SU-DHL-6 (cell line): ENCODE measurements at regions not wholly inside any gene's neighbourhood (a gene's known extent, or its start where the extent isn't known, plus 50 kb on each side); places are given as distances from the start of the nearest gene placed in this dataset.

Experiments used
- H2AFZ ChIP-seq: fragments of 200-600 bp; sonication (generic); 2 replicates; pipeline ENCODE4 v1.6.1; 2014; ENCODE audit warnings: low read depth, mild to moderate bottlenecking, moderate library complexity, mixed read lengths, antibody characterized with exemption, low read length; ENCODE audit not compliant: severe bottlenecking
- H3F3A ChIP-seq: fragments of 200-600 bp; shearing (Covaris generic); 2 replicates; pipeline ENCODE4 v1.6.0; 2016; ENCODE audit warnings: antibody characterized with exemption, mild to moderate bottlenecking; ENCODE audit not compliant: insufficient read depth
- H3K27ac ChIP-seq: fragments of 200-600 bp; sonication (generic); 2 replicates; pipeline ENCODE4 v1.5.1; 2016; ENCODE audit warnings: low read depth, mild to moderate bottlenecking, low read length, moderate library complexity, mixed read lengths
- H3K27me3 ChIP-seq: fragments of 200-600 bp; sonication (generic), shearing (Covaris generic); 2 replicates; pipeline ENCODE4 v1.6.0; 2014; ENCODE audit warnings: mild to moderate bottlenecking, low read length
- H3K36me3 ChIP-seq: fragments of 200-600 bp; sonication (generic); 2 replicates; pipeline ENCODE4 v1.6.1; 2014; ENCODE audit warnings: mild to moderate bottlenecking, low read length, mixed read lengths
- H3K4me2 ChIP-seq: fragments of 300-600, 200-600 bp; shearing (Covaris generic), sonication (generic); 2 replicates; pipeline ENCODE4 v1.6.0; 2014; ENCODE audit warnings: low read length, low read depth, mild to moderate bottlenecking; ENCODE audit not compliant: poor library complexity, severe bottlenecking
- H3K4me3 ChIP-seq: fragments of 200-600 bp; sonication (generic); 2 replicates; pipeline ENCODE4 v1.5.1; 2014; ENCODE audit warnings: antibody characterized with exemption, low read length, mild to moderate bottlenecking, mixed read lengths; ENCODE audit not compliant: insufficient read depth, poor library complexity, severe bottlenecking
- H3K79me2 ChIP-seq: fragments of 200-600 bp; sonication (generic); 2 replicates; pipeline ENCODE4 v1.6.1; 2014; ENCODE audit warnings: mild to moderate bottlenecking, low read length, moderate library complexity; ENCODE audit not compliant: insufficient read depth
- H3K9ac ChIP-seq: fragments of 200-600 bp; sonication (generic); 2 replicates; pipeline ENCODE4 v1.7.0; 2014; ENCODE audit warnings: mild to moderate bottlenecking, low read length
- H3K9me2 ChIP-seq: fragments of 200-600 bp; sonication (generic); replicated peaks from 2 replicates; pipeline ENCODE4 v1.6.1; 2014; ENCODE audit warnings: low read length; ENCODE audit not compliant: insufficient read depth
- H3K9me3 ChIP-seq: fragments of 200-600 bp; sonication (generic); 2 replicates; pipeline ENCODE4 v1.6.1; 2014; ENCODE audit warnings: low read length, mixed read lengths; ENCODE audit not compliant: insufficient read depth
- H4K20me1 ChIP-seq: fragments of 200-600 bp; sonication (generic); 2 replicates; pipeline ENCODE4 v1.6.1; 2014; ENCODE audit warnings: low read depth, mild to moderate bottlenecking, antibody characterized with exemption, low read length, moderate library complexity, mixed read lengths
- EZH2phosphoT487 ChIP-seq: fragments of 200-600 bp; sonication (generic), shearing (Covaris generic); conservative IDR thresholded peaks from 2 replicates; pipeline ENCODE4 v1.6.1; 2018; ENCODE audit warnings: mild to moderate bottlenecking, antibody characterized with exemption, low read length, moderate library complexity, mixed read lengths
- TF ChIP-seq, protein P1 (sequence below): fragments of 200-600 bp; sonication (generic); IDR thresholded peaks from one replicate; pipeline ENCODE4 v1.5.1; 2017; ENCODE audit warnings: antibody characterized with exemption, mild to moderate bottlenecking, low read length, moderate library complexity; ENCODE audit not compliant: insufficient read depth, poor library complexity, severe bottlenecking

DNA sequence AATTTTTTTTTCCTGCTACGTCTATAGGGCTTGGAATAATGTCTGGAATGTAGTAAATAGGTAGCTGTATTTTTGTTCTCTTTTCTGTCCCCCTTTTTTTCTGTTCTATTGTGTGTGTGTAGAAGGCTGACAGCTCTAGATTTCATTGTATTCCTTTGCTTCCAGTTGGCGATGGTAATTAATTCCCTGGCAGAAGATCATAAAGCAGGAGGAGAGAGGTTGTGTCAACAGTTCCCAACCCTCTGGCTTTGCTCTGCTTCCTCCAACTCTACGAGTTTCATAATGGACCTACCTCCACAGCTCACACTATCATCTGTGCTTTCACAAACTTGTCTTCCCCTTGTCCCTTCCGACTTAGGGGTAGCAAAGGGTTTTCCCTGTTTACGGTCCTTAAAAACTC lies 117.9 kb upstream of the CDH18 start:
- no peaks in the 10 kb centered on the region for H3K79me2 ChIP-seq
- H3K4me3 ChIP-seq, result no peak overlapping the region
- H3K27ac ChIP-seq, result no peak overlapping the region
- H3K9ac ChIP-seq, result no peak overlapping the region
- H3K9me3 ChIP-seq, result no peaks in the 10 kb centered on the region
- TF ChIP-seq, protein P1, sequence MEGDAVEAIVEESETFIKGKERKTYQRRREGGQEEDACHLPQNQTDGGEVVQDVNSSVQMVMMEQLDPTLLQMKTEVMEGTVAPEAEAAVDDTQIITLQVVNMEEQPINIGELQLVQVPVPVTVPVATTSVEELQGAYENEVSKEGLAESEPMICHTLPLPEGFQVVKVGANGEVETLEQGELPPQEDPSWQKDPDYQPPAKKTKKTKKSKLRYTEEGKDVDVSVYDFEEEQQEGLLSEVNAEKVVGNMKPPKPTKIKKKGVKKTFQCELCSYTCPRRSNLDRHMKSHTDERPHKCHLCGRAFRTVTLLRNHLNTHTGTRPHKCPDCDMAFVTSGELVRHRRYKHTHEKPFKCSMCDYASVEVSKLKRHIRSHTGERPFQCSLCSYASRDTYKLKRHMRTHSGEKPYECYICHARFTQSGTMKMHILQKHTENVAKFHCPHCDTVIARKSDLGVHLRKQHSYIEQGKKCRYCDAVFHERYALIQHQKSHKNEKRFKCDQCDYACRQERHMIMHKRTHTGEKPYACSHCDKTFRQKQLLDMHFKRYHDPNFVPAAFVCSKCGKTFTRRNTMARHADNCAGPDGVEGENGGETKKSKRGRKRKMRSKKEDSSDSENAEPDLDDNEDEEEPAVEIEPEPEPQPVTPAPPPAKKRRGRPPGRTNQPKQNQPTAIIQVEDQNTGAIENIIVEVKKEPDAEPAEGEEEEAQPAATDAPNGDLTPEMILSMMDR, result no peak
- TF ChIP-seq EZH2phosphoT487, result no peak
- no peaks in the 10 kb centered on the region for H3K36me3 ChIP-seq
- peak overlapping the region; percentile 12 for H2AFZ ChIP-seq
- H4K20me1 ChIP-seq, result no peaks in the 10 kb centered on the region
- H3K9me2 ChIP-seq, result no peaks in the 10 kb centered on the region
- no peaks in the 10 kb centered on the region for H3F3A ChIP-seq
- no peaks in the 10 kb centered on the region for H3K27me3 ChIP-seq
- H3K4me2 ChIP-seq, result no peak overlapping the region

DNA sequence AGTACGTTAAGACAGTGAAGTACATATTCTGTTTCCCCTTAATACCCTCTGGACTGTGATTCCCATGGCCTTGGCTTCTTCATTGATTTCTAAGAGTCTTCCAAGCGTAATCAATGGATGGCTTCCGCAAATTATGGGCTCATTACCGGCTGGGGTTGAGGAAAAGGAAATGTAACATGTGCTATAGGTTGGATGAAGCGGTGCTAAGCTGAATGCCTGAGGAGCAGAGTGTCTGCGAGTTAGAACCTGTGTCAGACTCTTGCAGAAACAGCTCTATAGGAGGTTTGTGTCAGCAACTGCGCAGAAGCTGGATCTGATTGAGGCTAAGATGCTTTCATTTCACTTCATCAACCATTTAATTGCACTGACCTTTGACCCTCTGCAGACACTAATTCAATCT lies 114.3 kb upstream of the CDH18 start:
- no peaks in the 10 kb centered on the region for H3K9me3 ChIP-seq
- H3K9me2 ChIP-seq, result no peaks in the 10 kb centered on the region
- no peaks in the 10 kb centered on the region for H4K20me1 ChIP-seq
- peak overlapping the region; percentile 14 for H2AFZ ChIP-seq
- no peak overlapping the region for H3K27ac ChIP-seq
- H3K27me3 ChIP-seq, result no peaks in the 10 kb centered on the region
- no peak overlapping the region for H3K9ac ChIP-seq
- H3K4me3 ChIP-seq, result no peak overlapping the region
- H3F3A ChIP-seq, result no peaks in the 10 kb centered on the region
- no peaks in the 10 kb centered on the region for H3K79me2 ChIP-seq
- TF ChIP-seq EZH2phosphoT487, result no peak
- TF ChIP-seq, protein P1, result no peak
- no peak overlapping the region for H3K4me2 ChIP-seq
- no peaks in the 10 kb centered on the region for H3K36me3 ChIP-seq

DNA sequence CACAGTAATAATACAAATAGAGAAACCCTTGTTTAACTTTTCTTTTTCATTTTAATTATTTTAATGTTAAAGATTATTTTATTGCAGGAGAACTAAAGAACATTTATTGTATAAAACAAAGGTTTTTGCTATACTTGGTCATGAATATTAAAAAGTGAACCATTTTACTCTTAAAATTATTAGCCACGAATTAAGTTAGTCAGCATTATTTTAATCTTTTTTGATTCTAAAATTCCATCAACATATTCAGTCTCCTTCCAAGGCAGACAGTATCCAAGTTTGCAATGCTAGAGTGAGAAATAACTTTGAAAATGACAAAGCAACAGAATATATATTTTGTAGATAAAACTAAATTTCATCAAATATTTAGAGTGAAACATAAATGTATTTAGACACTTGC lies 110.7 kb upstream of the CDH18 start:
- H4K20me1 ChIP-seq, result no peaks in the 10 kb centered on the region
- no peaks in the 10 kb centered on the region for H3F3A ChIP-seq
- no peaks in the 10 kb centered on the region for H3K9me3 ChIP-seq
- no peak for TF ChIP-seq EZH2phosphoT487
- TF ChIP-seq, protein P1, result no peak
- H3K79me2 ChIP-seq, result no peaks in the 10 kb centered on the region
- peak overlapping the region; percentile 22 for H2AFZ ChIP-seq
- H3K36me3 ChIP-seq, result no peaks in the 10 kb centered on the region; the same call in 1 of the 2 replicates
- no peak overlapping the region for H3K4me3 ChIP-seq
- H3K9me2 ChIP-seq, result no peaks in the 10 kb centered on the region
- no peak overlapping the region for H3K9ac ChIP-seq
- no peak overlapping the region for H3K27ac ChIP-seq
- no peak overlapping the region for H3K4me2 ChIP-seq
- H3K27me3 ChIP-seq, result no peaks in the 10 kb centered on the region

DNA sequence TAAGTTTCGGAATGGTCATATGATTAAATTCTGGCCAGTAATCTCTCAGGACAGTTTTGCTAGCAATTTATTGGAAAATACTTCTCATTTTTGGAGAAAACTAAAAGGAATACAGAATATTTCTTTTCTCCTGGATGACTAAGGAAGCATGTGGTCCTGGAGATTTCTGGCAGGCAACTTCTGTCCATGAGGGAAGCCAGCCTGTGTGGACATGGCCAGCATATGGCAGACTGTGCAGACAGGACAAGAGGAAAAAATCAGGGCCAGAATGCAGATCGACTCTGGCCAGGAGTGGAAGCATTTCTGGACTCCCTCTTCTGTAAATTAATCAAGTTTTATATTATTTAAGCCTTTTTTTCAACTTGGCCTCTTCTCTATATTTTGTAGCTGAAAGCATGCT lies 100.4 kb upstream of the CDH18 start:
- Histone ChIP-seq H2AFZ (peak overlapping the region; percentile 84), H3K9me2 (no peaks in the 10 kb centered on the region), H3K4me3 (no peak overlapping the region), H3F3A (no peaks in the 10 kb centered on the region), H3K4me2 (no peak overlapping the region), H4K20me1 (no peaks in the 10 kb centered on the region), H3K79me2 (no peaks in the 10 kb centered on the region), H3K9me3 (0 out of 2 replicates have a peak, but pooled peaks cover 2% of the 10 kb centered on the region), H3K36me3 (0 out of 2 replicates have a peak, but pooled peaks cover 2% of the 10 kb centered on the region), H3K27me3 (no peaks in the 10 kb centered on the region), H3K9ac (no peak overlapping the region), H3K27ac (no peak overlapping the region)
- TF ChIP-seq EZH2phosphoT487, result no peak
- TF ChIP-seq, protein P1, result no peak
